ENCODE measurements at regions not wholly inside any gene's neighbourhood (a gene's known extent, or its start where the extent isn't known, plus 50 kb on each side); places are given as distances from the start of the nearest gene placed in this dataset.

GRCh38 chr11:69355346-69355940 is 61.5 kb downstream of the MYEOV start:
- H3K79me2 ChIP-seq (ENCODE audit: insufficient read depth, low read length), result peaks cover 68% of the 10 kb centered on the region

More at GRCh38 chr11:69355346-69355940, 61.5 kb downstream of the MYEOV start:
- peaks cover 35 to 70% of the 10 kb centered on the region in 2 experiments for H3K4me1 ChIP-seq (ENCODE audit: control insufficient read depth in 1 of 2, insufficient read depth in 2 of 2, low read length in 2 of 2)
- intact Hi-C loops (cut with micrococcal nuclease), result no loop called here
- ChIA-PET CTCF (no interaction called here), RAD21 (ENCODE audit: low non-redundant PET in 1 of 2, low total read pairs in 2 of 2, uncharacterized antibody in 2 of 2, unreplicated experiment in 2 of 2) (no interaction called here), POLR2A (interaction anchor here (0.6 kb wide), 1 partner anchor 305 kb away, joined by 3 read pairs; no protein-coding TSS in a partner anchor)
- BruUV-seq (replicated peaks), result no TSS peak
- no peaks in the 10 kb centered on the region; the same call in 1 of the 2 replicates for H4K20me1 ChIP-seq (ENCODE audit: insufficient read depth)
- no peak for ATAC-seq
- H3K27me3 ChIP-seq (ENCODE audit: insufficient read depth, low read length), result no peaks in the 10 kb centered on the region
- H3K36me3 ChIP-seq (ENCODE audit: control insufficient read depth in 1 of 2, insufficient read depth in 2 of 2, low read length in 2 of 2), result peaks cover 0 to 13% of the 10 kb centered on the region in 2 experiments; a peak in 1 of 4 replicates
- no peak overlapping the region for H3K4me3 ChIP-seq (replicated peaks in 1 of 2; ENCODE audit: low read depth in 1 of 2, low read length in 2 of 2)
- H3K9me3 ChIP-seq (ENCODE audit: control insufficient read depth in 1 of 2, insufficient read depth in 1 of 2, low read depth in 1 of 2, low read length in 2 of 2), result peaks cover 0 to 15% of the 10 kb centered on the region in 2 experiments; a peak in 1 of 4 replicates
- H3K27ac ChIP-seq (ENCODE audit: low read depth, low read length), result no peak overlapping the region
- no peak overlapping the region for H3K9ac ChIP-seq (ENCODE audit: low read length)
- no peaks in the 10 kb centered on the region for H3K9me2 ChIP-seq (ENCODE audit: insufficient read depth)
- no peak for DNase-seq (ENCODE audit: low read depth, low spot score)
- TF ChIP-seq POLR2AphosphoS5 (IDR thresholded peaks at IDR 0.05; ENCODE audit: low read depth, low read length) (no peak), POLR2A (IDR thresholded peaks at IDR 0.05; ENCODE audit: borderline replicate concordance, extremely low read depth, insufficient read depth, insufficient read length) (no peak), SP1 (IDR thresholded peaks at IDR 0.05; ENCODE audit: low read depth) (no peak), EGR1 (IDR thresholded peaks at IDR 0.05; ENCODE audit: low read depth) (no peak), SIN3A (IDR thresholded peaks at IDR 0.05; ENCODE audit: low read depth) (no peak), MAX (IDR thresholded peaks at IDR 0.05) (no peak), ATF3 (IDR thresholded peaks at IDR 0.05) (no peak), ZBTB33 (IDR thresholded peaks at IDR 0.05; ENCODE audit: extremely low read depth, insufficient replicate concordance, low read length) (no peak), REST (IDR thresholded peaks at IDR 0.05; ENCODE audit: low read depth) (no peak), CEBPB (IDR thresholded peaks at IDR 0.05; ENCODE audit: low read depth) (no peak), ZNF274 (IDR thresholded peaks at IDR 0.05; ENCODE audit: low read depth, low read length) (no peak), TCF7L2 (IDR thresholded peaks at IDR 0.05; ENCODE audit: borderline replicate concordance, extremely low read depth, insufficient read depth, insufficient read length) (no peak), ZFX (IDR thresholded peaks at IDR 0.05) (no peak), CTCF (IDR thresholded peaks at IDR 0.05 in 2 of 3, conservative IDR thresholded peaks at IDR 0.05 in 1 of 3; ENCODE audit: borderline replicate concordance in 1 of 3, insufficient read depth in 1 of 3, low read depth in 2 of 3, low read length in 2 of 3) (no peak), FOSL1 (IDR thresholded peaks at IDR 0.05; ENCODE audit: low read depth) (no peak), YY1 (IDR thresholded peaks at IDR 0.05; ENCODE audit: extremely low read depth, insufficient replicate concordance, low read depth, low read length) (no peak), EZH2phosphoT487 (IDR thresholded peaks at IDR 0.05; ENCODE audit: borderline replicate concordance) (no peak), EZH2 (IDR thresholded peaks at IDR 0.05) (no peak), CBX3 (IDR thresholded peaks at IDR 0.05; ENCODE audit: low read depth) (no peak)
- H3K4me2 ChIP-seq (ENCODE audit: low read length), result no peak overlapping the region
- no peak overlapping the region for H2AFZ ChIP-seq (ENCODE audit: low read depth, low read length, poor library complexity, severe bottlenecking)
